ENCODE measurements at regions not wholly inside any gene's neighbourhood (a gene's known extent, or its start where the extent isn't known, plus 50 kb on each side); places are given as distances from the start of the nearest gene placed in this dataset.
A peak's percentile ranks its signal among the peaks of the same experiment; 100 is the strongest.
"Not testable (repeated sequence)": the region's sequence is repeated elsewhere in the genome, so short reads cannot be mapped to it uniquely, and the experiment has no call there.

DNA sequence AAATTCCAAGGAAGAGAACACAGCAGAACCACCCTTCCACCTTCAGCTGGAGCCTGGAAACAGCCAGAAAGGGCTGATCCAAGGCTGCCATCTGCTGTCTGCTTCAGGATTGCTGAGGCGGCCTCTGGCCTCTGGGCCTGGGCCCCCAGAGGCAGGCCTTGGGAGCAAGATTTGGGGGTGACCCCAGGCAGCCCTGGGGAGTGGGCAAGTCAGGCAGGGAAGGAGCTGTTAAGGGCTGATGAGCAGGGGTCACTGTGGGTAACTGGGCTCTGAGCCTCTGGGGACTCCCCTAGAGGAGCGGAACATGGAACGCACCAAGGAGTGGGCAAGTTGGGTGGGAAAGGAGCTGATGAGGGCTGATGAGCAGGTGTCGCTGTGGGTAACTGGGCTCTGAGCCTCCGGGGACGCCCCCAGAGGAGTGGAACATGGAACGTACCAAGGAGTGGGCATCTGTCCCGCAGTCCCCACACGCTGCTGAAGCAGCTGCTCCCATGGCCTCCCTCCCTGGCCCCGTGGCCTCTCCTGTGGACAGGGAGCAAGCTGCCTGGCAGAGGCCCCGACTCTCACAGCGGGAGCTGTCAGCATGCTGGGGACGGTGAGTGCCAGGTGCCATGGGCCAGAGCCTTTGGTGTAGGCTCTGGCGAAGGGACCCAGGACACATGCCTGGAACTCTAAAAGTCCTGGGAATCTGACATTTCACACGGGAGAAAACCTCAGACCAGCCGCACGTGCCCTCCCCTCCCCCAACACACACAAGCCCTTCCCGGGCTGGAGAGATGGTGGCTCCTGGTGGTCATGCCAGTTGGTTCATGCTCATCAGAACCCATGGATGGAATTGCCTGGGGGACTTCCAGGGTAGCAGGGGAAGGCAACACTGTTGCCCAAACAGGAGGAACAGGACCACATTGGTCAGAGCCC lies 148.8 kb downstream of the NPIPB11 start:
- peak overlapping the region; percentile 41; the same call in 1 of the 2 replicates for H3K18ac ChIP-seq (ENCODE audit: low read depth, low read length)
- H4K8ac ChIP-seq (ENCODE audit: low read depth in 2 of 2, low read length in 2 of 2), result peak overlapping the region; percentile 5 to 40; a peak in 3 of 4 replicates
- H3K36me3 ChIP-seq (ENCODE audit: control insufficient read depth, insufficient read depth, low read length); H3K4me3 ChIP-seq (ENCODE audit: insufficient read depth, low read depth, low read length); H3K23ac ChIP-seq (ENCODE audit: low read depth, low read length); H3K9me1 ChIP-seq (ENCODE audit: insufficient read depth, low read length); POLR2A ChIA-PET (ENCODE audit: unreplicated experiment); H3K4me2 ChIP-seq (ENCODE audit: low read depth, low read length); CTCF ChIA-PET; H2AK9ac ChIP-seq (replicated peaks; ENCODE audit: low read depth, low read length, poor library complexity); dilution Hi-C loops (cut with HindIII; ENCODE audit: low sequenced_read_pairs, unreplicated experiment); H3K56ac ChIP-seq (ENCODE audit: extremely low read depth, insufficient read depth, low read length); BruUV-seq (replicated peaks); DNase-seq; H3K79me1 ChIP-seq (ENCODE audit: low read depth in 1 of 2, low read length in 2 of 2); H4K20me1 ChIP-seq (ENCODE audit: insufficient read depth, low read length); H3K27me3 ChIP-seq (ENCODE audit: control insufficient read depth, insufficient read depth, low read length); H2AFZ ChIP-seq (replicated peaks; ENCODE audit: low read length, poor library complexity); H2BK5ac ChIP-seq (ENCODE audit: low read depth, low read length, poor library complexity, severe bottlenecking); H3K9ac ChIP-seq (ENCODE audit: low read depth, low read length); H3K9me3 ChIP-seq (ENCODE audit: control insufficient read depth, insufficient read depth, low read length): not testable (repeated sequence)
- intact Hi-C loops (cut with micrococcal nuclease), result loop anchor here (5.0 kb wide), 2 partner anchors 140 to 285 kb away; partner anchors contain the start of gene SPNS1
- peak overlapping the region; percentile 39 for H4K5ac ChIP-seq (ENCODE audit: low read depth, low read length)
- H4K91ac ChIP-seq (ENCODE audit: insufficient read depth, low read depth, low read length), result peak overlapping the region; percentile 75
- peaks cover 14% of the 10 kb centered on the region for H3K4me1 ChIP-seq (ENCODE audit: control insufficient read depth, insufficient read depth, low read length)
- peak overlapping the region; percentile 94 for H2AK5ac ChIP-seq (ENCODE audit: low read depth, low read length)
- H3K27ac ChIP-seq (ENCODE audit: insufficient read depth, low read length), result peak overlapping the region; percentile 32
- TF ChIP-seq, protein P1, sequence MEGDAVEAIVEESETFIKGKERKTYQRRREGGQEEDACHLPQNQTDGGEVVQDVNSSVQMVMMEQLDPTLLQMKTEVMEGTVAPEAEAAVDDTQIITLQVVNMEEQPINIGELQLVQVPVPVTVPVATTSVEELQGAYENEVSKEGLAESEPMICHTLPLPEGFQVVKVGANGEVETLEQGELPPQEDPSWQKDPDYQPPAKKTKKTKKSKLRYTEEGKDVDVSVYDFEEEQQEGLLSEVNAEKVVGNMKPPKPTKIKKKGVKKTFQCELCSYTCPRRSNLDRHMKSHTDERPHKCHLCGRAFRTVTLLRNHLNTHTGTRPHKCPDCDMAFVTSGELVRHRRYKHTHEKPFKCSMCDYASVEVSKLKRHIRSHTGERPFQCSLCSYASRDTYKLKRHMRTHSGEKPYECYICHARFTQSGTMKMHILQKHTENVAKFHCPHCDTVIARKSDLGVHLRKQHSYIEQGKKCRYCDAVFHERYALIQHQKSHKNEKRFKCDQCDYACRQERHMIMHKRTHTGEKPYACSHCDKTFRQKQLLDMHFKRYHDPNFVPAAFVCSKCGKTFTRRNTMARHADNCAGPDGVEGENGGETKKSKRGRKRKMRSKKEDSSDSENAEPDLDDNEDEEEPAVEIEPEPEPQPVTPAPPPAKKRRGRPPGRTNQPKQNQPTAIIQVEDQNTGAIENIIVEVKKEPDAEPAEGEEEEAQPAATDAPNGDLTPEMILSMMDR (conservative IDR thresholded peaks at IDR 0.05; ENCODE audit: low read depth, low read length), result peak; percentile 43
- TF ChIP-seq RAD21 (IDR thresholded peaks at IDR 0.05; ENCODE audit: low read length), result peak; percentile 59
- peak; percentile 56 for TF ChIP-seq SMC3 (IDR thresholded peaks at IDR 0.05; ENCODE audit: low read depth, low read length)
- in situ Hi-C loops (cut with MboI; ENCODE audit: low sequenced_read_pairs), result loop anchor here (25.0 kb wide), 1 partner anchor 295 kb away; the partner anchor contains the start of genes NFATC2IP and SPNS1
- H2BK120ac ChIP-seq (ENCODE audit: low read depth, low read length), result peak overlapping the region; percentile 91
- peak overlapping the region; percentile 74; the same call in 1 of the 3 replicates for H2BK15ac ChIP-seq (ENCODE audit: low read depth, low read length)
- 0 out of 2 replicates have a peak overlapping the region, but pooled peaks have one; percentile 59 for H3K14ac ChIP-seq (replicated peaks; ENCODE audit: low read depth, low read length)
- peak overlapping the region; percentile 87 for H2BK20ac ChIP-seq (ENCODE audit: low read depth, low read length)
- WGBS, 2 experiments (ENCODE audit: extremely low coverage in 2 of 2, insufficient read length in 1 of 2), result 82% methylated on average over 8 of the region's 18 CpGs; no CpG with 5 or more reads in 1 of the 2 experiments
- H3K4ac ChIP-seq (ENCODE audit: low read depth, low read length), result peak overlapping the region; percentile 96
- peak; percentile 60 for ATAC-seq (ENCODE audit: low read depth)

Measured in IMR-90 (cell line).